Prostate gland (tissue), 2 donors: ENCODE measurements at regions not wholly inside any gene's neighbourhood (a gene's known extent, or its start where the extent isn't known, plus 50 kb on each side); places are given as distances from the start of the nearest gene placed in this dataset.

Experiments
- DNase-seq: peaks from one replicate; pipeline ENCODE4 v3.0.0-alpha.2; 2019; ENCODE audit warnings: low spot score
- H3K27ac ChIP-seq, 2 donors: fragments of 200-600 bp; sonication (generic); 2 replicates each; pipeline ENCODE4 v1.5.1; 2017 to 2019
- H3K27me3 ChIP-seq: fragments of 200-600 bp; sonication (generic); replicated peaks from 2 replicates; pipeline ENCODE4 v1.5.1; 2019; ENCODE audit not compliant: insufficient read depth
- H3K36me3 ChIP-seq, 2 donors: fragments of 200-600 bp; sonication (generic); 1 replicate in 1 of 2; 2 replicates in 1 of 2; pipeline versions ENCODE4 v1.5.1 to v1.8.1; 2017 to 2019
- H3K4me1 ChIP-seq: fragments of 200-600 bp; sonication (generic); replicated peaks from 2 replicates; pipeline ENCODE4 v1.5.1; 2019
- H3K4me3 ChIP-seq, 2 donors: fragments of 200-600 bp; sonication (generic); 2 replicates each; pipeline ENCODE4 v1.5.1; 2017 to 2019
- H3K9me3 ChIP-seq: fragments of 200-600 bp; sonication (generic); 2 replicates; pipeline ENCODE4 v1.5.1; 2017
- CTCF ChIP-seq, 4 experiments: fragments of 200-600 bp in 2 of 4; fragments of 450-650 bp in 2 of 4; sonication (generic) in 2 of 4; IDR thresholded peaks; 1 replicate in 3 of 4; 2 replicates in 1 of 4; pipeline ENCODE4 v1.5.1; 2016 to 2019; ENCODE audit warnings: antibody characterized with exemption in 4 of 4, mild to moderate bottlenecking in 2 of 4, moderate library complexity in 2 of 4
- POLR2A ChIP-seq: fragments of 450-650 bp; IDR thresholded peaks from one replicate; pipeline ENCODE4 v1.6.1; 2016; ENCODE audit warnings: antibody characterized with exemption, mild to moderate bottlenecking
- POLR2AphosphoS5 ChIP-seq: sonication (generic); formaldehyde crosslinking; IDR thresholded peaks from one replicate; pipeline ENCODE4 v1.6.1; 2017; ENCODE audit warnings: antibody characterized with exemption
- WGBS: methylation state at CpG from one replicate; pipeline ENCODE4 v1.1.5; 2018; 5-methylcytosine and 5-hydroxymethylcytosine counted together
- intact Hi-C: fragments of 100-400 bp; cut with DNase I; formaldehyde crosslinking; loops from one replicate; pipeline ENCODE4 v1.14.2; 2022

DNA sequence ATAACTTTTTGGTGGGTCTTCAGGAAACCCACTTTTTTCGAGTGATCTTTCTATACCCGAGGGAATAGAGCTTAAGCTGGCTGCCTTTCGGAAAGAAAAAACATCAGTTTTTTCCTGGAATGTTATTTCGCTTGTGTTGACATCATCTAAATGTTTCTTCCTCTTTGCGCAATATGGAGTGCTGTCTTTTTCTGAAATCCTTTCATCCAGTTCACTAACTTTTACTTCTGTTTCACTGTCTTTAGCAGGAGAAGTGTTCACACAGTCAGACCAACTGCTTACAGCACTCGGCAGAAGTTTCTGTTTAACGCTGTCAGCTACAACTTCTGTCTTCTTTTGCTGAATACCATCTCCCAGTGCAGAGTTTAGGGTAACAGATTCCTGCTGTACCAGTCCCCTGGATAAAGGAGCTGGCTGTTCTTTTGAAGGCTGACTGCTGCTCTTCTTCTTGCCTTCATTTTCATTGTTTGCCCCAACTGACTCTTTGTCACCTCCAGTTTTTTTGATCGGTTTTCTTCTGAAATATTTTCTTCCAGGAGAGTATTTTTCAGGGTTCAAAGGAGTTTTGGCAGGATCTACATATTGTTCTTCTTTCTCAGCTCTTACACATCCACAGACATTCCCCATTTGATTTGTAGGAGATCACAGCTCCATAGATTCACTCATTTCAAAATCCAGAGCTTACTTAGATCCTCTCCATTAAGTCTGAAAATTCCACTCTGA, 50.0 kb upstream of the DST start:
- no peak for TF ChIP-seq CTCF (IDR thresholded peaks at IDR 0.05)
- no peak for TF ChIP-seq POLR2A
- no peak for TF ChIP-seq POLR2AphosphoS5
- DNase-seq: no peak
- H3K9me3 ChIP-seq: no peaks in the 10 kb centered on the region
- H3K36me3 ChIP-seq: no peaks in the 10 kb centered on the region
- H3K4me3 ChIP-seq: no peak overlapping the region
- H3K27ac ChIP-seq: no peak overlapping the region
- intact Hi-C loops: loop anchor here (10.0 kb wide), 1 partner anchor 338 kb away; no protein-coding TSS in a partner anchor
- 65% methylated on average over 8 of the region's 8 CpGs for WGBS
- H3K27me3 ChIP-seq: no peaks in the 10 kb centered on the region
- H3K4me1 ChIP-seq: no peaks in the 10 kb centered on the region
